H9 (cell line): ENCODE measurements at regions not wholly inside any gene's neighbourhood (a gene's known extent, or its start where the extent isn't known, plus 50 kb on each side); places are given as distances from the start of the nearest gene placed in this dataset.

Experiments
- DNase-seq: peaks from one replicate; pipeline ENCODE4 v3.0.0-alpha.2; 2017
- H2AFZ ChIP-seq: one replicate; pipeline ENCODE4 v1.6.1; 2013; ENCODE audit warnings: mild to moderate bottlenecking, low read length, control low read depth, moderate library complexity
- H2AK5ac ChIP-seq: 2 replicates; pipeline ENCODE4 v1.6.1; 2013; ENCODE audit warnings: low read length, control low read depth, mixed read lengths; ENCODE audit not compliant: insufficient read length
- H2BK120ac ChIP-seq: one replicate; pipeline ENCODE4 v1.6.1; 2013; ENCODE audit warnings: low read depth, mild to moderate bottlenecking, low read length, control low read depth, inconsistent platforms; ENCODE audit not compliant: poor library complexity, severe bottlenecking
- H2BK12ac ChIP-seq: 2 replicates; pipeline ENCODE4 v1.6.1; 2013; ENCODE audit warnings: low read length, control low read depth, mixed read lengths, low read depth; ENCODE audit not compliant: insufficient read length
- H2BK15ac ChIP-seq: 2 replicates; pipeline ENCODE4 v1.6.1; 2013; ENCODE audit warnings: low read depth, low read length, control low read depth
- H2BK20ac ChIP-seq: one replicate; pipeline ENCODE4 v1.6.1; 2013; ENCODE audit warnings: low read depth, mild to moderate bottlenecking, low read length, control low read depth, inconsistent platforms; ENCODE audit not compliant: poor library complexity, severe bottlenecking
- H2BK5ac ChIP-seq: 2 replicates; pipeline ENCODE4 v1.6.1; 2013; ENCODE audit warnings: low read length, control low read depth, mixed read lengths; ENCODE audit not compliant: insufficient read length
- H3K14ac ChIP-seq: 2 replicates; pipeline ENCODE4 v1.6.1; 2013; ENCODE audit warnings: low read length, control low read depth; ENCODE audit not compliant: insufficient read depth
- H3K18ac ChIP-seq: 2 replicates; pipeline ENCODE4 v1.6.1; 2013; ENCODE audit warnings: low read depth, mild to moderate bottlenecking, mixed read lengths, low read length, control low read depth; ENCODE audit not compliant: insufficient read length
- H3K23ac ChIP-seq: 2 replicates; pipeline ENCODE4 v1.6.1; 2013; ENCODE audit warnings: low read length, control low read depth, mixed read lengths, low read depth; ENCODE audit not compliant: insufficient read length
- H3K23me2 ChIP-seq: 2 replicates; pipeline ENCODE4 v1.6.1; 2013; ENCODE audit warnings: low read depth, mild to moderate bottlenecking, mixed read lengths, low read length, control low read depth; ENCODE audit not compliant: insufficient read length, poor library complexity, severe bottlenecking
- H3K27ac ChIP-seq: 2 replicates; pipeline ENCODE4 v1.5.1; 2013; ENCODE audit warnings: low read length, control low read depth, mixed read lengths, low read depth; ENCODE audit not compliant: insufficient read length
- H3K27me3 ChIP-seq: 2 replicates; pipeline ENCODE4 v1.6.1; 2013; ENCODE audit warnings: low read length, control low read depth, inconsistent platforms; ENCODE audit not compliant: insufficient read depth
- H3K4ac ChIP-seq: 2 replicates; pipeline ENCODE4 v1.6.1; 2013; ENCODE audit warnings: low read depth, mild to moderate bottlenecking, control low read depth, inconsistent platforms, low read length, moderate library complexity
- H3K4me1 ChIP-seq: 2 replicates; pipeline ENCODE4 v1.6.1; 2013; ENCODE audit warnings: low read length, control low read depth, inconsistent platforms; ENCODE audit not compliant: insufficient read depth
- H3K4me2 ChIP-seq: 2 replicates; pipeline ENCODE4 v1.6.1; 2013; ENCODE audit warnings: low read length, control low read depth, mixed read lengths; ENCODE audit not compliant: insufficient read length, insufficient read depth
- H3K56ac ChIP-seq: 2 replicates; pipeline ENCODE4 v1.6.1; 2013; ENCODE audit warnings: low read depth, mild to moderate bottlenecking, mixed read lengths, low read length, control low read depth; ENCODE audit not compliant: insufficient read length
- H3K79me1 ChIP-seq: 2 replicates; pipeline ENCODE4 v1.6.1; 2013; ENCODE audit warnings: low read depth, mild to moderate bottlenecking, moderate library complexity, low read length, control low read depth, inconsistent platforms; ENCODE audit not compliant: insufficient read depth, poor library complexity, severe bottlenecking
- H3K79me2 ChIP-seq: 2 replicates; pipeline ENCODE4 v1.6.1; 2013; ENCODE audit warnings: low read length, control low read depth, inconsistent platforms; ENCODE audit not compliant: insufficient read depth
- H3K9ac ChIP-seq: 2 replicates; pipeline ENCODE4 v1.6.1; 2013; ENCODE audit warnings: low read length, control low read depth, mixed read lengths; ENCODE audit not compliant: insufficient read length; ENCODE audit errors: extremely low read depth
- H3K9me3 ChIP-seq: one replicate; pipeline ENCODE4 v1.6.1; 2013; ENCODE audit warnings: low read depth, low read length, inconsistent platforms; ENCODE audit not compliant: control insufficient read depth
- H3T11ph ChIP-seq: one replicate; pipeline ENCODE4 v1.6.1; 2013; ENCODE audit warnings: mild to moderate bottlenecking, low read length, control low read depth, inconsistent platforms
- H4K20me1 ChIP-seq: one replicate; pipeline ENCODE4 v1.6.1; 2013; ENCODE audit not compliant: control insufficient read depth, insufficient read length, insufficient read depth
- H4K5ac ChIP-seq: 2 replicates; pipeline ENCODE4 v1.6.1; 2013; ENCODE audit warnings: low read depth, mild to moderate bottlenecking, mixed read lengths, low read length, control low read depth; ENCODE audit not compliant: insufficient read length
- H4K8ac ChIP-seq: replicated peaks from 2 replicates; pipeline ENCODE4 v1.6.1; 2013; ENCODE audit warnings: low read length, control low read depth, mixed read lengths, low read depth; ENCODE audit not compliant: insufficient read length
- H4K91ac ChIP-seq: 2 replicates; pipeline ENCODE4 v1.6.1; 2013; ENCODE audit warnings: low read depth, mild to moderate bottlenecking, moderate library complexity, mixed read lengths, low read length, control low read depth; ENCODE audit not compliant: insufficient read length
- H3K27ac Mint-ChIP-seq, 3 experiments: 2 replicates in 2 of 3; 3 replicates in 1 of 3; pipeline ENCODE4 v1.8.0; 2020 to 2021; ENCODE audit warnings: mixed read lengths in 3 of 3, mild to moderate bottlenecking in 1 of 3, moderate library complexity in 1 of 3
- H3K27me3 Mint-ChIP-seq: 2 replicates; pipeline ENCODE4 v1.8.0; 2021; ENCODE audit warnings: low read depth, mild to moderate bottlenecking, moderate library complexity, mixed read lengths
- H3K36me3 Mint-ChIP-seq, 3 experiments: 2 replicates in 2 of 3; 3 replicates in 1 of 3; pipeline ENCODE4 v1.8.0; 2020 to 2021; ENCODE audit warnings: low read depth in 3 of 3, mixed read lengths in 3 of 3; ENCODE audit not compliant: insufficient read depth in 1 of 3
- H3K4me1 Mint-ChIP-seq, 2 experiments: 2 replicates each; pipeline ENCODE4 v1.8.0; 2020; ENCODE audit warnings: mixed read lengths in 2 of 2
- H3K4me3 Mint-ChIP-seq, 2 experiments: 2 replicates in 1 of 2; 3 replicates in 1 of 2; pipeline ENCODE4 v1.8.0; 2020 to 2021; ENCODE audit warnings: mild to moderate bottlenecking in 2 of 2, mixed read lengths in 2 of 2, moderate library complexity in 1 of 2
- H3K9me3 Mint-ChIP-seq, 2 experiments: 2 replicates in 1 of 2; 3 replicates in 1 of 2; pipeline ENCODE4 v1.8.0; 2020; ENCODE audit warnings: mild to moderate bottlenecking in 2 of 2, mixed read lengths in 2 of 2, moderate library complexity in 1 of 2
- WGBS: extraction: QIAGEN DNeasy Blood & Tissue Kit; methylation state at CpG from one replicate; pipeline ENCODE4 v1.1.7; 2013; ENCODE audit warnings: missing lambda C conversion rate, low lambda C conversion rate, mixed read lengths; ENCODE audit not compliant: insufficient read length; ENCODE audit errors: extremely low coverage; 5-methylcytosine and 5-hydroxymethylcytosine counted together
- TF ChIP-seq, protein P1 (sequence below): fragments of 200-600 bp; sonication (generic); conservative IDR thresholded peaks from 3 replicates; pipeline ENCODE4 v1.8.0; 2021; ENCODE audit warnings: antibody characterized with exemption, mild to moderate bottlenecking

DNA sequence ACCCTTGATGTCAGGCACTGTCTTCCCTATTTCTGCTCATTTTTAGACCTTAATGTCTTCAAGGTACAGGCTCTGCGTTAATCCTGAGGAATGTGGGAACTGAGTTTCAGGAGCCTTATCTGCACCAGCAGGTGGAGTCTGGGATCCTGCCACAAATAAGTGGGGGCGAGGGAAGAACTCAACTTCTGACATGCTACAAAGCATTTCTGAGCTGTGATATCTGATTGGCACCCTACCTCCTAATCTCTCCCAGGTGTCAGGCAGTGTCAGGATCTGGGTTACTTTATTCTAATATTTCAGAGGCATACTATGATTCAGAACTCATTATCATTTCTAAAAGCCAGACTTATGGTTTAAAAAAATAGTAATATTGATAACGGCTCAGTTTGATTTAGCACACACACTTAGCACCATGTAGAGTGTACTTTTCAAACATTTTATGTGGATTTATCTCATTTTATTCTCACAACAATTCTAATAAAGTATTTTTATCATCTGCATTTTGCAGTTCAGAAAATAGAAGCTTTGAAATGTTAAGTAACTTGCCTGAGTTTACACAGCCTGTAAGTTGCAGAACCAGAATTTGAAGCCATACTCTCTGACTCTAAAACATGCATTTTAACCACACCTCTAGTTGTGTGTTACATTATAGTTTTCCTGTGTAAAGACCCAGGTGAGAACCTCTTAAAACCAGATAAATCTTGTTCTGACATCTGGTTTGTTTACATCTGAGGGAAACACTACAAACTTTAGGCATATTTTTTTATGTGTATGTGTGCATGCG is 358.6 kb downstream of the TDRD3 start:
- no peak overlapping the region for H3T11ph ChIP-seq
- no peak overlapping the region for H4K8ac ChIP-seq
- no peaks in the 10 kb centered on the region for H3K23me2 ChIP-seq
- no peak overlapping the region for H2BK15ac ChIP-seq
- H2AK5ac ChIP-seq: no peak overlapping the region
- H2BK120ac ChIP-seq: no peak overlapping the region
- H3K14ac ChIP-seq: no peak overlapping the region
- no peak overlapping the region for H2AFZ ChIP-seq
- no CpG with 5 or more reads among the region's 4 CpGs for WGBS
- H3K18ac ChIP-seq: no peak overlapping the region
- no peak overlapping the region for H3K56ac ChIP-seq
- H3K4me1 Mint-ChIP-seq: peaks cover 43 to 46% of the 10 kb centered on the region in 2 experiments
- H3K9ac ChIP-seq: no peak overlapping the region
- no peaks in the 10 kb centered on the region for H4K20me1 ChIP-seq
- H3K23ac ChIP-seq: no peak overlapping the region
- no peak overlapping the region for H4K5ac ChIP-seq
- H3K4me3 Mint-ChIP-seq: no peak overlapping the region
- H3K36me3 Mint-ChIP-seq: no peaks in the 10 kb centered on the region
- peak; percentile 46 for DNase-seq
- H3K79me2 ChIP-seq: no peaks in the 10 kb centered on the region
- H3K9me3 ChIP-seq: no peaks in the 10 kb centered on the region
- H3K4ac ChIP-seq: no peak overlapping the region
- H2BK20ac ChIP-seq: no peak overlapping the region
- no peak overlapping the region for H2BK12ac ChIP-seq
- no peak overlapping the region for H3K27ac ChIP-seq
- TF ChIP-seq, protein P1, sequence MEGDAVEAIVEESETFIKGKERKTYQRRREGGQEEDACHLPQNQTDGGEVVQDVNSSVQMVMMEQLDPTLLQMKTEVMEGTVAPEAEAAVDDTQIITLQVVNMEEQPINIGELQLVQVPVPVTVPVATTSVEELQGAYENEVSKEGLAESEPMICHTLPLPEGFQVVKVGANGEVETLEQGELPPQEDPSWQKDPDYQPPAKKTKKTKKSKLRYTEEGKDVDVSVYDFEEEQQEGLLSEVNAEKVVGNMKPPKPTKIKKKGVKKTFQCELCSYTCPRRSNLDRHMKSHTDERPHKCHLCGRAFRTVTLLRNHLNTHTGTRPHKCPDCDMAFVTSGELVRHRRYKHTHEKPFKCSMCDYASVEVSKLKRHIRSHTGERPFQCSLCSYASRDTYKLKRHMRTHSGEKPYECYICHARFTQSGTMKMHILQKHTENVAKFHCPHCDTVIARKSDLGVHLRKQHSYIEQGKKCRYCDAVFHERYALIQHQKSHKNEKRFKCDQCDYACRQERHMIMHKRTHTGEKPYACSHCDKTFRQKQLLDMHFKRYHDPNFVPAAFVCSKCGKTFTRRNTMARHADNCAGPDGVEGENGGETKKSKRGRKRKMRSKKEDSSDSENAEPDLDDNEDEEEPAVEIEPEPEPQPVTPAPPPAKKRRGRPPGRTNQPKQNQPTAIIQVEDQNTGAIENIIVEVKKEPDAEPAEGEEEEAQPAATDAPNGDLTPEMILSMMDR: peak; percentile 61
- H3K4me1 ChIP-seq: peaks cover 3% of the 10 kb centered on the region; the same call in 1 of the 2 replicates
- H4K91ac ChIP-seq: no peak overlapping the region
- no peaks in the 10 kb centered on the region for H3K9me3 Mint-ChIP-seq
- no peaks in the 10 kb centered on the region for H3K27me3 ChIP-seq
- H2BK5ac ChIP-seq: no peak overlapping the region
- no peaks in the 10 kb centered on the region for H3K27me3 Mint-ChIP-seq
- H3K4me2 ChIP-seq: no peak overlapping the region
- no peaks in the 10 kb centered on the region for H3K79me1 ChIP-seq
- H3K27ac Mint-ChIP-seq: peak overlapping the region in 2 of 3 experiments; percentile 53 to 69; a peak in 4 of 7 replicates
